ENCODE measurements at regions not wholly inside any gene's neighbourhood (a gene's known extent, or its start where the extent isn't known, plus 50 kb on each side); places are given as distances from the start of the nearest gene placed in this dataset.

DNA sequence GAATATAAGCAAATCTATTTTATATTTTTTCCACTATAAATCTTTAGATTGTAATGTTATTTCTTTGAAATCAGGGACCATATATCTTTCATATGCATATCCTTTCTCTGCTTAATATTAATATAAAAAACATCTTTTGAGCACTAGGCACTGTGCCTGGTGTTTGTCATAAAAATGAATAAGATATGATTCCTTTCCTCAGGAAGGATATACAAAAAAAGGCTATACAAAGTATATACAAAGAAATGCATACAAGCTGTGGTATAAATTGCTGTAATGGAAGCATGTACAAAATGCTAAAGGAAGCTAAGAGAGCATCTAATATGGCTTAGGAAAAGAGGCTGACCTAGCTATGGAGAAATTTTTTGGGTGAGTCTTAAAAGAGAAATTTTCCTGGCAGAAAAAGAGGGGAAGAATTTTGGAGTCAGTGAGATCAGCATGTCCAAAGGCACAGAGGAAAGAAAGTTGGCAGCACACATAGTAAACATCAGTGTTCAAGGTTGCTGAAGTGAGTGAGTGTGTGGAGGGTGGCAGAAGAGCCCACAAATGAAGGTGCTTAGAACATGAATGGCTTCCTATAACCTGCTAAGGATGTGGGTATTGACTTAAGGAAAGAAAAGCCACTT lies 500.0 kb downstream of the SPRY1 start:
- TF ChIP-seq ZNF274 (IDR thresholded peaks at IDR 0.05; ENCODE audit: low read depth, low read length) (no peak), SUZ12 (IDR thresholded peaks at IDR 0.05; ENCODE audit: extremely low read depth, insufficient read depth, insufficient read length) (no peak)

All from NT2/D1 (cell line).